HG03097 (cell line): ENCODE measurements at regions not wholly inside any gene's neighbourhood (a gene's known extent, or its start where the extent isn't known, plus 50 kb on each side); places are given as distances from the start of the nearest gene placed in this dataset.
"Not testable (repeated sequence)": the region's sequence is repeated elsewhere in the genome, so short reads cannot be mapped to it uniquely, and the experiment has no call there.

Experiments used
- ATAC-seq: cut with Tn5 transposase; IDR thresholded peaks from one replicate; pipeline ENCODE4 v1.9.1; 2021; ENCODE audit not compliant: unreplicated experiment, low FRiP score

DNA sequence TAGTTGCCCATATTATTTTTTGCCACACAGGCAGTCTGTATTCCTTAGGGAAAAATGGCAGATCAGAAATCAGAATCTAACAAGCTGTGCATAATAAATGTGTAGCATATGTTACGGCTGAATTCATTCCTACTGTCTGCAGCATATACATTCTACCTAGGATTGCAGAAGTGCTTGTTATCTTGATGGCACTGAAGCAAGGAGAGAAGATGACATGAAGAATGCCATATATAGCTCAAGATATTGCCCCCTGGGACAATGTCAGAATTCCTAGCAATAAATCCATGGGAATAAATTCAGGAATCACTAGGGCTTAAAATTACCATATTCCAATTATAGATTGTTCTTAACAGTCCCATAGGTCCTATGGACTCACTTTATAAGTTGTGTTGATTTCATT, 293.0 kb upstream of the CNR1 start:
- ATAC-seq, result no peak

- ATAC-seq, result no peak
Observed at GRCh38 chr6:88458662-88459061, 292.5 kb upstream of the CNR1 start.

GRCh38 chr6:88456221-88456859, 290.2 kb upstream of the CNR1 start:
- ATAC-seq, result no peak

GRCh38 chr6:88455317-88455716, 289.2 kb upstream of the CNR1 start:
- no peak for ATAC-seq

DNA sequence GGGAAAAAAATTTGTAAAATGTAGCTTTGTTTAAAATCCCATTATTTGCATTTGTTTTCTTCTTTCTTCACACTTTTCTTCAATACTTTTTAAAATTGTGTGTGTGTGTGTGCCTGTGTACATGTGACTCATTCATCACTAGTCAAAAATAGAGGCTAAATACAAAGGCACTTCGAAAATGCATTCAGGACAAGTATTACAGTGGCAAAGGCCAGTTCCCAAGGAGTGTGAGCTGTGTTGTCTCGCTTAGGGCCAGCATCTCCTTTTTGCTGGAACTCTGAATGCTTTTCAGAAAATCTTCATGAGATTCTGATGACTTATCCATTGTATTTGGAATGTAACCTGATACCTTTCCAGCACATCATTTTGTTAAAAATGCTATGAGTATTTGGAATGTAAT, 288.5 kb upstream of the CNR1 start:
- ATAC-seq, result no peak

DNA sequence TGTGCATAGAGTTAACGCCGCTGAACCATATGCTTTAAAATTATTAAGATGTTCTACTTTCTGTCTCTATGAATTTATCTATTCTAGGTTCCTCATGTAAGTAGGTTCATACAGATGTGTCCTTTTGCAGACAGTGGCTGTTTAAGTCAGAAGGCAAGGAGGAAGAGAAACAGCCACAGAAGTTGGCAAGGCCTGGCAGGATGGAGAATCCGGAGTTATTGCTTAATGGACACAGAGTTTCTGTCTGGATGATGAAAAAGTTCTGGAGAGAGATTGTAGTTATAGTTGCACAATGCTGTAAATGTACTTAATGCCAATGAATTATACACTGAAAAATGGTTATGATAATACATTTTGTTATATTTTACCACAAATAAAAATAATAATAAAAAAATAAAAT, 283.6 kb upstream of the CNR1 start:
- ATAC-seq, result no peak

- ATAC-seq, result no peak
Observed at GRCh38 chr6:88445188-88445965, 279.2 kb upstream of the CNR1 start.

- ATAC-seq, result no peak
Observed at GRCh38 chr6:88443554-88443953, 277.4 kb upstream of the CNR1 start.

DNA sequence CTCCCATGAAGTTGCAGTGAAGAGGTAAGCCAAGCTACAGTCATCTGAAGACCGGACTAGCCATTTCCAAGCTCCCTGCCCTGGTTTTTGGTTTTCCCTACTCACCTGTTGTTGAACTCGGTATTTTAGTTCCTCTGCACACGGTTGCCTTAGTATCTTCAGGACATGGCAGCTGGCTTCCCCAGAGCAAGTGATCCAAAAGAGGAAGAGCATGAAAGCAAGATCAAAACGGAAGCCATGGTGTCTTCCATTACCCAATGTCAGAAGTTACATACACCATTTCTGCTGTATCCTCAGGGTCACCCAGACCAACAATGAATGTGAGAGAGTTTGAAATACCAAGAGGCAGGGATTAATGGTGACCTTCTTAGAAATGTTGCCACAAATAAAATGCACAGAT, 276.6 kb upstream of the CNR1 start:
- no peak for ATAC-seq

DNA sequence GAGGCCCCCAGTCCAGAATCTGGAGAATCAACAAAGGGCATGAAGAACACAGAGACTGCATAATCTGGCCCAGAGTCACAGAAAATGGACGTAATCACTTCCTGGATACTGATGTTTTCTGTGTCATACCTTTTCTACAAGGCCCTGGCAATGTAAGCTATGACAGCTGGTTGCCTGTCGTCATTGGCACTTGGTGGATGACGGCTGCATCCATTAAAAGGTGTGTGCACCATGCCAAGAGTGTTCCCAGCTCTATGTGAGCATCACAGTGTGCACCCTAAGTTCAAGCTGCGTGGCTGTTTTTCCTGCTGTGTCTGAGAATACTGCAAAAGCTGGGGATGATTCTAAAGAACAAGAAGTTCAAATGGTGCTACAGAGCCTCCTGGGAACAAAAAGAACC, 275.2 kb upstream of the CNR1 start:
- ATAC-seq, result no peak

DNA sequence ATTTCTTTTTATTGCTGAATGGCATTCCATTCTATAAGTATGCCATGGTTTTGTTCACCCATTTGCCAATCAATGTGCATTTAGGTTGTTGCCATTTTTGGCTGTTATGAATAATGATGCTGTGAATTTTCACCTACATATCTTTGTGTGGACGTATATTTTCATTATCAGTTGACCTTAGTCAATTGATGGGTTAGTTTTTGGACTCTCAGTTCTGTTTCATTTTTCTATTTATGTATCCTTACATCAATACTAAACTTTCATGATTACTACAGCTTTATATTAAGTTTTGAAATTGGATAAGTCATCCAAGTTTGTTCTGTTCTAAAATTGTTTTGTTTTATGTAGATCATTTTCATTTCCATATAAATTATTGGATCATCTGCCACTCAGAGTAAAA, 261.9 kb upstream of the CNR1 start:
- no peak for ATAC-seq

GRCh38 chr6:88426005-88426404, 259.9 kb upstream of the CNR1 start:
- ATAC-seq, result no peak

DNA sequence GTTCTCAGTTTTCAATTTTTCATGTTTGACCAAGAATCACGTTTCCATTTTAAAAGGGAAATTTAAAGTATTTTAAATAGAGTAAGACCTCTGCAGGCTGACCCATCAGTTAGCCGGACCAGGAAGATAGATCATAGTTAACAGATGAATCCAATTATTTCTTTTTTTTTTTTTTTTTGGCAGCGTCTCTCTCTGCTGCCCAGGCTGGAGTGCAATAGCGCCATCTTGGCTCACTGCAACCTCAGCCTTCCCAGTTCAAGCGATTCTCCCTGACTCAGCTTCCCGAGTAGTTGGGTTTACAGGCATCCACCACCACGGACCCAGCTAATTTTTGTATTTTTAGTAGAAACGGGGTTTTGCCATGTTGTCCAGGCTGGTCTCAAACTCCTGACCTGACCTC, 256.7 kb upstream of the CNR1 start:
- ATAC-seq, result no peak

GRCh38 chr6:88420967-88421488, 254.9 kb upstream of the CNR1 start:
- ATAC-seq, result not testable (repeated sequence)

DNA sequence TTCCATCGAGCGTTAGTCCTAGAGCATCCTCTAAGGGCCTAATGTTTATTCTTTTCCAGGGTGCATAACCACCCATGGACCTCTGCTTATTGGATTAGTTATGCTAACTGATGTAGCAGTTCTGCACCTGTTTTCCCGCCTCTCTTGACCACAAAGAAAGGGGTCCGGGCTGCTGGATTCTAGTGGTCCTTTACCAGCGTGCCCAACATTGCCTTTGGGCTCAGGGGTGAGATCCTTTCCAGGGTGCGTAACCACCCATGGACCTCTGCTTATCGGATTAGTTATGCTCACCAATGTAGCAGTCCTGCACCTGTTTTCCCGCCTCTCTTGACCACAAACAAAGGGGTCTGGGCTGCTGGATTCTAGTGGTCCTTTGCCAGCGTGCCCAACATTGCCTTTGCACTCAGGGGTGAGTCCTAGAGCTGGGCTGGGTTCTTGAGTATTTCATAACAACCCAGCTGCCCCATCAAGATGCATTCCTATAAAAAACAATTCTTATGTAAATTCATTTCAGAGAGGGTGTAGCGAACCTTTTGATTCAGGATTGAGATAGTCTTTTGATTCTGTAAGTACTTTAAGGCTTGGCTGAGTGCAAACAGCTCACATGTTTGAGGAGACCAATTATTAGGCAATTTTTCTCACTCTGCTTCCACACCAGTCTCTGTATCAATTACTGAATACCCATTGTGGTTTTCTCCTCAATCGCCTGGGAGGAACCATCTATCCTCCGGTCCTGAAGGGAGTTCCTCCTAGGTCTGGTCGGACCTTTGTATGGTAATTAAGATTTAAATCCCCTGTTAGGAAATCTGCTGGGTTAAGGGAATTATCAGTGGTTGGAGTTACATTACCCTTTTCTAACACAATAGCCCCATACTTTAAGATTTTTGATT, 253.0 kb upstream of the CNR1 start:
- not testable (repeated sequence) for ATAC-seq

DNA sequence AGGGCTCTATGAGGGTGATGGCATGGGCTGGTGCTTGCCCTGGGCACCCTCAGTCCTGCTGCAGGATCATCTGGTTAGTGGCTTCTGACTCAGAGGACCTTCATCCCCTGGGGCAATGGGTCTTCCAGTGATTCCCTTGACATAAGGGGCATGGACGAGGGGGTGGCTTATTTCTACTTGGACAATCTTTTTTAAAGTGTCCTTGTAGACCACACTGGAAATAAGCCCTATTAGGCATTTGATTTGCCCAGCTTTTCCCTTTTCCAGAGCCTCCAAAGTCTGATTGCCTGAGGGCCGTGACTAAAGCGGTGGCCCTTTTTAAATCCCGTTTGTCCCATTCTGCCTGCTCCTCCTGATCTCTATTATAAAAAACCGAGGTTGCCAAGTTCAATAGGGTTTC, 251.2 kb upstream of the CNR1 start:
- ATAC-seq, result not testable (repeated sequence)

- ATAC-seq, result no peak
Observed at GRCh38 chr6:88413459-88413858, 247.3 kb upstream of the CNR1 start.

DNA sequence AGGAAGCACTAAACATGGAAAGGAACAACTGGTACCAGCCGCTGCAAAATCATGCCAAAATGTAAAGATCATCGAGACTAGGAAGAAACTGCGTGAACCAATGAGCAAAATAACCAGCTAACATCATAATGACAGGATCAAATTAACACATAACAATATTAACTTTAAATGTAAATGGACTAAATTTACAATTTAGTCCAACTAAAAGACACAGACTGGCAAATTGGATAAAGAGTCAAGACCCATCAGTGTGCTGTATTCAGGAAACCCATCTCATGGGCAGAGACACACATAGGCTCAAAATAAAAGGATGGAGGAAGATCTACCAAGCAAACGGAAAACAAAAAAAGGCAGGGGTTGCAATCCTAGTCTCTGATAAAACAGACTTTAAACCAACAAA, 242.2 kb upstream of the CNR1 start:
- not testable (repeated sequence) for ATAC-seq

DNA sequence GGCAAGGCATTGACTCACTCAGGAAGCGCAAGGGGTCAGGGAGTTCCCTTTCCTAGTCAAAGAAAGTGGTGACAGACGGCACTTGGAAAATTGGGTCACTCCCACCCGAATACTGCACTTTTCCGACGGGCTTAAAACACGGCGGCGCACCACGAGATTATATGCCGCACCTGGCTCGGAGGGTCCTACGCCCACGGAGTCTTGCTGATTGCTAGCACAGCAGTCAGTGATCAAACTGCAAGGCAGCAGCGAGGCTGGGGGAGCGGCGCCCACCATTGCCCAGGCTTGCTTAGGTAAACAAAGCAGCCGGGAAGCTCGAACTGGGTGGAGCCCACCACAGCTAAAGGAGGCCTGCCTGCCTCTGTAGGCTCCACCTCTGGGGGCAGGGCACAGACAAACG, 240.5 kb upstream of the CNR1 start:
- ATAC-seq, result not testable (repeated sequence)

- no peak for ATAC-seq
Observed at GRCh38 chr6:88403486-88403885, 237.3 kb upstream of the CNR1 start.

GRCh38 chr6:88402909-88403308, 236.8 kb upstream of the CNR1 start:
- no peak for ATAC-seq
